ENCODE measurements at regions not wholly inside any gene's neighbourhood (a gene's known extent, or its start where the extent isn't known, plus 50 kb on each side); places are given as distances from the start of the nearest gene placed in this dataset.

DNA sequence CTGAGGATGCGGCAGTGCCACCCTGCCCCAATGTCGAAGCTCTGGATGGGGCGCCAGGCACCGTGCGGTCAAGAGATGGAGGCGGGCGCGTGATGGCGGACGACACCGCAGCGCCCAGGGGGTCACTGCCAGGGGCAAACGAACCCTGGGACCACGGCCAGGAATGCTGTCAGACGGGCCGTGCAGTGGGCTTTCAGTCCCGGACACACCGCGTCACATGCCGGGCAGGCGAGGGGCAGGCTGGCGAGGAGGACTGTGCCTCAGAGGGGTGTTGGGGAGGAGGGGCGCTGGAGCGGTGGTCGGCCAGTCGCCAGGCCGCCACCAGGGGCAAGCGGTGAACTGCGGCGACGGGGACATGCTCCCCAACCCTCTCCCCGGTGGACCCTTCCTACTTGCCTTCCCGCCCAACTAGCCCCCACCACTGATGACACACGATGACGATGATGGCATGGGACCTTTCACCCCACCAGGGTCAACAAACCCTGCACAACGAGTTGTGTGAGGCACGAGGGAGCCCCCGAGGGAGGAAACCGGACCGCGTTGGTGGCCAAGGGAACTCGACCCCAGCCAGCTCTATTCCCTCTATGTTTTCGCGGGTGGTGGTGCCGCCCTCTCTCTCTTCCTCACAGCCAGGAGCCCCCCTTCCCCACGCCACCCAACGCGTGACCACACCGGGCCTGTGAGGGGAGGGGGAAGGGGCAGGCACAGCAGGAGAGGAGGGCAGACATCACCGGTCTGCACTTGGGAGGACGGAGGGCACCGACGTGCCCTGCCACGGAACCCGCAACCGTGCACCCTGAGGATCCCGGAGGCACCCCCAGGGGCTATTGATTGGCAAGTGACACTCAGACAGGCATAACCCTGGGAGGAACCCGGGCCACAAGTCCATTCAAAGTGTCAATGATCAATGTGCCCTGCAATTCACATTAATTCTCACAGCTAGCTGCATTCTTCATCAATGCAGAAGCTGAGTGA is 1960.9 kb upstream of the DEFB115 start:
- H3K27me3 Mint-ChIP-seq, result no peaks in the 10 kb centered on the region
- no peak for DNase-seq
- no peaks in the 10 kb centered on the region for H3K4me1 Mint-ChIP-seq
- H3K27ac Mint-ChIP-seq, result no peak overlapping the region
- Histone ChIP-seq H3K27me3 (ENCODE audit: insufficient read depth, low read length) (no peaks in the 10 kb centered on the region), H3K4me3 (ENCODE audit: low read length in 2 of 2) (no peak overlapping the region), H3K9me3 (ENCODE audit: control insufficient read depth in 1 of 2, low read length in 2 of 2) (no peaks in the 10 kb centered on the region), H3K36me3 (ENCODE audit: insufficient read depth, low read length) (no peaks in the 10 kb centered on the region), H3K4me1 (ENCODE audit: insufficient read depth, low read length) (no peaks in the 10 kb centered on the region), H3K27ac (ENCODE audit: low read depth, low read length) (no peak overlapping the region)
- peaks cover 0 to 39% (median 28%) of the 10 kb centered on the region in 8 donors for H3K9me3 Mint-ChIP-seq
- ChIA-PET CTCF (ENCODE audit: partially characterized antibody) (no interaction called here), POLR2A (ENCODE audit: partially characterized antibody) (no interaction called here)
- intact Hi-C loops (cut with micrococcal nuclease), result no loop called here
- peaks cover 0 to 5% of the 10 kb centered on the region in 2 donors for H3K36me3 Mint-ChIP-seq
- H3K4me3 Mint-ChIP-seq, result no peak overlapping the region

DNA sequence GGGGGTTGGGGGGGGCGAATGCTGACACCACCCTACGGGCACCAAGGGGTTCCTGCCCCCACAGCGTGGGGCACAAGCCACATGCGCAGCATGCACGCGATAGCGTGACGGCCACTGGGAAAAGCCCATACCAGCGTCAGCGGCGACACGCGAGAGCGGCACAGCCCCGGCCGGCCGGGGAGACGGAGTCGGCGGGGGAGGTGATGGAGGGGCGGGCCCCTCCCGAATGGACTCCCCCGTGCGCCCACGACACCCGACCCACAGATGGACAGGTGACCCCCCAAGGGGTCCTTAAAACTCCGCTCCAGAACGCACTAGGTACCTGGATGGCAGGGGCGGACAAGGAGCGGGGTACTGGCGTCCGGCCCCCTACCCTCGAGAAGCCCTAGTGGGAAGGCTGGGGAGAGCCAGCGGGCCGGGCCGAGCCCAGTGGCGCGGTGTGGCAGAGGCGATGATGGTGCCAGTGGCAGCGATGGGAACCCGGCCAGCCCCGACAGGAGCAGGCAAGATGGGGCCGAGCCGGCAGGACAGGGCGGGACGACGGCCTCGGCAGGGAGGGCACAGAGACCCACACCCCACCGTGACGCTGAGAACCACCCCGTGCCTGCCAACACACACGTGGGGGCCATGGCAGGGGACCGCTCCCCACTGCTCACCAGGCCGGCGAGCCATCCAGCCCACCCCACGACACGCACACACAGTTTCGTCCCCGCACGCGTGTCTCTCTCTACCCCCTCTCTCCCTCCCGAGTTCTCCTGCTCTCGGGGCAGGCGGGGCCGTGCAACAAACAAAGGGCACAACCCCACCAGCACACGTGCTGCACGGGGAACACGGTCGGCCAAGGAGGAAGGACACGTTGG is 1959.8 kb upstream of the DEFB115 start:
- H3K9me3 ChIP-seq (ENCODE audit: control insufficient read depth in 1 of 2, low read length in 2 of 2), result no peaks in the 10 kb centered on the region
- no peak overlapping the region for H3K4me3 ChIP-seq (ENCODE audit: low read length in 2 of 2)
- Mint-ChIP-seq H3K27ac (no peak overlapping the region), H3K4me3 (no peak overlapping the region), H3K36me3 (peaks cover 0 to 5% of the 10 kb centered on the region in 2 donors), H3K4me1 (no peaks in the 10 kb centered on the region), H3K9me3 (peaks cover 0 to 44% (median 30%) of the 10 kb centered on the region in 8 donors), H3K27me3 (no peaks in the 10 kb centered on the region)
- ChIA-PET POLR2A (ENCODE audit: partially characterized antibody) (no interaction called here), CTCF (ENCODE audit: partially characterized antibody) (no interaction called here)
- DNase-seq, result no peak
- H3K4me1 ChIP-seq (ENCODE audit: insufficient read depth, low read length), result no peaks in the 10 kb centered on the region
- H3K36me3 ChIP-seq (ENCODE audit: insufficient read depth, low read length), result no peaks in the 10 kb centered on the region
- H3K27ac ChIP-seq (ENCODE audit: low read depth, low read length), result no peak overlapping the region
- intact Hi-C loops (cut with micrococcal nuclease), result no loop called here
- no peaks in the 10 kb centered on the region for H3K27me3 ChIP-seq (ENCODE audit: insufficient read depth, low read length)

DNA sequence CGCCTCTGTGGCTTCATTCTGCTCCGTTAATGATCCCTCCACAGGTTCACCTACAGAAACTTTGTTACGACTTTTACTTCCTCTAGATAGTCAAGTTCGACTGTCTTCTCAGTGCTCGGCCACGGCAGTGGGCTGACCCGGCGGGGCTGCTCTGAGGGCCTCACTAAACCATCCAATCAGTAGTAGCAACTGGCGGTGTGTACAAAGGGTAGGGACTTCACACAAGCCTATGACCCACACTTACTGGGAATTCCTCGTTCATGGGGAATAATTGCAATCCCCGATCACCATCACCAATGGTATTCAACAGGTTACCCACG is 1959.2 kb upstream of the DEFB115 start:
- H3K27ac ChIP-seq (ENCODE audit: low read depth, low read length), result no peak overlapping the region
- H3K36me3 ChIP-seq (ENCODE audit: insufficient read depth, low read length), result no peaks in the 10 kb centered on the region
- no peak overlapping the region for H3K4me3 Mint-ChIP-seq
- H3K36me3 Mint-ChIP-seq, result peaks cover 0 to 8% of the 10 kb centered on the region in 2 donors
- no peak overlapping the region for H3K4me3 ChIP-seq (ENCODE audit: low read length in 2 of 2)
- intact Hi-C loops (cut with micrococcal nuclease), result no loop called here
- H3K27me3 Mint-ChIP-seq, result no peaks in the 10 kb centered on the region
- no peaks in the 10 kb centered on the region for H3K27me3 ChIP-seq (ENCODE audit: insufficient read depth, low read length)
- no peaks in the 10 kb centered on the region for H3K9me3 ChIP-seq (ENCODE audit: control insufficient read depth in 1 of 2, low read length in 2 of 2)
- H3K9me3 Mint-ChIP-seq, result peaks cover 0 to 50% (median 34%) of the 10 kb centered on the region in 8 donors
- no peaks in the 10 kb centered on the region for H3K4me1 ChIP-seq (ENCODE audit: insufficient read depth, low read length)
- ChIA-PET POLR2A (ENCODE audit: partially characterized antibody) (no interaction called here), CTCF (ENCODE audit: partially characterized antibody) (no interaction called here)
- no peak for DNase-seq
- H3K4me1 Mint-ChIP-seq, result no peaks in the 10 kb centered on the region
- H3K27ac Mint-ChIP-seq, result no peak overlapping the region

DNA sequence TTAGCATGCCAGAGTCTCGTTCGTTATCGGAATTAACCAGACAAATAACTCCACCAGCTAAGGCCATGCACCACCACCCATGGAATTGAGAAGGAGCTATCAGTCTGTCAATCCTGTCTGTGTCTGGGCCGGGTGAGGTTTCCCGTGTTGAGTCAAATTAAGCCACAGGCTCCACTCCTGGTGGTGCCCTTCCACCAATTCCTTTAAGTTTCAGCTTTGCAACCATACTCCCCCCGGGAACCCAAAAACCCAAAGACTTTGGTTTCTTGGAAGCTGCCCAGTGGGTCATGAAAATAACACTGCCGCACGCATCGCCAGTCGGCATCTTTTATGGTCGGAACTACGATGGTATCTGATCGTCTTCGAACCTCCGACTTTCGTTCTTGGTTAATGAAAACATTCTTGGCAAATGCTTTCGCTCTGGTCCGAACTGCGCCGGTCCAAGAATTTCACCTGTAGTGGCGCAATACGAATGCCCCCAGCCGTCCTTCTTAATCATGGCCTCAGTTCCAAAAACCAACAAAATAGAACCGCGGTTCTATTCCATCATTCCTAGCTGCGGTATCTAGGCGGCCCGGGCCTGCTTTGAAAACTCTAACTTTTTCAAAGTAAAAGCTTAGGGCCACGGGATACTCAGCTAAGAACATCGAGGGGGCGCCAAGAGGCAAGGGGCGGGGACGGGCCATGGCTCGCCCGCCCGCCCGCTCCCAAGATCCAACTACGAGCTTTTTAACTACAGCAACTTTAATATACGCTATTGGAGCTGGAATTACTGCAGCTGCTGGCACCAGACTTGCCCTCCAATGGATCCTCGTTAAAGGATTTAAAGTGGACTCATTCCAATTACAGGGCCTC is 1958.5 kb upstream of the DEFB115 start:
- DNase-seq, result no peak
- Histone ChIP-seq H3K27ac (ENCODE audit: low read depth, low read length) (no peak overlapping the region), H3K36me3 (ENCODE audit: insufficient read depth, low read length) (no peaks in the 10 kb centered on the region), H3K4me1 (ENCODE audit: insufficient read depth, low read length) (no peaks in the 10 kb centered on the region), H3K9me3 (ENCODE audit: control insufficient read depth in 1 of 2, low read length in 2 of 2) (no peaks in the 10 kb centered on the region), H3K27me3 (ENCODE audit: insufficient read depth, low read length) (no peaks in the 10 kb centered on the region), H3K4me3 (ENCODE audit: low read length in 2 of 2) (no peak overlapping the region)
- ChIA-PET POLR2A (ENCODE audit: partially characterized antibody) (no interaction called here), CTCF (ENCODE audit: partially characterized antibody) (no interaction called here)
- H3K27me3 Mint-ChIP-seq, result no peaks in the 10 kb centered on the region
- no peak overlapping the region for H3K4me3 Mint-ChIP-seq
- H3K36me3 Mint-ChIP-seq, result peaks cover 0 to 9% of the 10 kb centered on the region in 2 donors
- intact Hi-C loops (cut with micrococcal nuclease), result no loop called here
- no peak overlapping the region for H3K27ac Mint-ChIP-seq
- no peaks in the 10 kb centered on the region for H3K4me1 Mint-ChIP-seq
- H3K9me3 Mint-ChIP-seq, result peaks cover 0 to 55% (median 36%) of the 10 kb centered on the region in 8 donors

DNA sequence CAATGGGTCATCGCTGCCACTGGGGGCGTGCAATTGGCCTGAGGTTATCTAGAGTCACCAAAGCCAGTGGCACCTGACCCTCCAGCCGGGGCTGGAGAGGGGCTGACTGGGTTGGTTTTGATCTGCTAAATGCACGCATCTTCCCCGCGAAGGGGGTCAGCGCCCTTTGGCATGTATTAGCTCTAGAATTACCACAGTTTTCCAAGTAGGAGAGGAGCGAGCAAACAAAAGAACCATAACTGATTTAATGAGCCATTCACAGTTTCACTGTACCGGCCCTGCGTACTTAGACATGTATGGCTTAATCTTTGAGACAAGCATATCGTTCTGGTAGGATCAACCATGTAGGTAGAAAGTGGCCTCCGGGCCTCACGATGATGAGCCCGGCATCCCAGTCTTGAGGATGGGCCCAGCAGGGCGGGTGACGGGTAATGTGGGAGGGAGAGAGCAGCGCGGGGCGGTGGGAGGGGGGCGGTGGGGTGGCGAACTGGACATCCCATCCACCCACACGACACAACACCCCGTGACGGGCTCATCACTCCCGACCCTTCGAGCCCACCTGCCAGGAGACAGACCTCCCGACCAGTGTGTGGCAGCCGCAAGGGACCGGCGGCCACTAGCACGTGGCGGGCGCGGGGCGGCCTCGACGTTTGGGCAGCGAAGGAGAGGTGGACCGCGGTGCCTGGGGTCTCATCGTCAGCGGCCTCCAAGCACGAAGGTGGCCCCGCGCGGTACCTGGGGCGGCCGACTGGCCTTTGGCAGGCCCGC is 1957.5 kb upstream of the DEFB115 start:
- no peaks in the 10 kb centered on the region for H3K27me3 Mint-ChIP-seq
- H3K27ac ChIP-seq (ENCODE audit: low read depth, low read length), result no peak overlapping the region
- no peaks in the 10 kb centered on the region for H3K9me3 ChIP-seq (ENCODE audit: control insufficient read depth in 1 of 2, low read length in 2 of 2)
- H3K27me3 ChIP-seq (ENCODE audit: insufficient read depth, low read length), result no peaks in the 10 kb centered on the region
- H3K4me1 Mint-ChIP-seq, result peaks cover 0 to 4% (median 0%) of the 10 kb centered on the region in 4 donors
- intact Hi-C loops (cut with micrococcal nuclease), result no loop called here
- H3K9me3 Mint-ChIP-seq, result peaks cover 4 to 65% (median 42%) of the 10 kb centered on the region in 8 donors
- no peak for DNase-seq
- peaks cover 3 to 9% of the 10 kb centered on the region in 2 donors for H3K36me3 Mint-ChIP-seq
- H3K27ac Mint-ChIP-seq, result no peak overlapping the region
- CTCF ChIA-PET (ENCODE audit: partially characterized antibody), result no interaction called here
- POLR2A ChIA-PET (ENCODE audit: partially characterized antibody), result no interaction called here
- H3K36me3 ChIP-seq (ENCODE audit: insufficient read depth, low read length), result no peaks in the 10 kb centered on the region
- H3K4me3 ChIP-seq (ENCODE audit: low read length in 2 of 2), result no peak overlapping the region
- H3K4me3 Mint-ChIP-seq, result no peak overlapping the region
- no peaks in the 10 kb centered on the region for H3K4me1 ChIP-seq (ENCODE audit: insufficient read depth, low read length)

DNA sequence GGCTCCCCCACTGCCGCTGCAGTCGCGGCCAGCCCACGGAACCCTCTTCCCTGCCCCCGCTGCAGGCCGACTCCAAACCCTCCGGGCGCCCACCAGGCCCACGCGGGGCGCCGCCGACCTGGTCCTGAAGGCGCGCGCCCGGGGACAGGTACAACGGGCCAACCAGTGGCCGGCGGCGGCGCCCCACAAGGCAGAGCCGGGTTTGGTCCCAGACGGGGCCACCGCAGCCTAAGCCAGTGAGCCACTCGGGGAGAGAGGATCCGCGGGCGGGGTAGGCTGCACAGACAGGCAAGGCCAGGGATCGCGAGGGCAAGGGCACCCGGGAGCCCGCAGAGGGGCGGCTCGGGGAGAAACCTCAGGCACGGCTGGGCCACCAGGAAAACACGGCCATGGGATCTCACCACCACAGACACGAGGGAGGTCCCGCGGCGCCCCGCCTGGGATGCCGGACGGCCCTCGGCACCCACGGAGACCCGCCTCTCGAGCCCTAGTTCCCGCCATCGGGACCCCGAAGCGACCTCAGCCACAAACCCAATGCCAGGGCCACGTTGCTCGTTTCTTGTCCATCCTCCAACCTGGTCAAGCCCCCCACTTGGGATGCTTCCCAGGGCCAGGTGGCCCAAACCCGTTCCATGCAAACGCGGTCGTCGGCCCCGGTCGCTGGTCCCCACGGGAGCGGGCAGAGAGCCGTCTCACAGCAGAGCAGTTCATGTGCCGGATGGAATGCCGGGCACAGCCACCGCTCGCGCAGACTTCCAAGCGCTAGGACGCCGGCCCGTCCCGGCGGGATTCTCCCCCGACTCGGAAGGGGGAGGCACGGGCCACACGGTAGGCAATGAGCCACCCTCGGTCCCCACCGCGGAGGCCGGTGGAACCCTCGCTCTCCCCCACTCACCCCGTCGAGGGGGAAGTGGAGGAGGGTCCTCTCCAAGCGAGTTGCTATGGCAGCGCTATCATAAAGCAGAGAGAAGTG is 1956.6 kb upstream of the DEFB115 start:
- Mint-ChIP-seq H3K27me3 (no peaks in the 10 kb centered on the region), H3K36me3 (peaks cover 6 to 9% of the 10 kb centered on the region in 2 donors), H3K9me3 (peaks cover 10 to 70% (median 45%) of the 10 kb centered on the region in 8 donors), H3K4me3 (no peak overlapping the region), H3K4me1 (peaks cover 0 to 13% (median 2%) of the 10 kb centered on the region in 4 donors), H3K27ac (no peak overlapping the region)
- no peak overlapping the region for H3K4me3 ChIP-seq (ENCODE audit: low read length in 2 of 2)
- no peak overlapping the region for H3K27ac ChIP-seq (ENCODE audit: low read depth, low read length)
- intact Hi-C loops (cut with micrococcal nuclease), result no loop called here
- no peaks in the 10 kb centered on the region for H3K9me3 ChIP-seq (ENCODE audit: control insufficient read depth in 1 of 2, low read length in 2 of 2)
- CTCF ChIA-PET (ENCODE audit: partially characterized antibody), result no interaction called here
- no peak for DNase-seq
- no peaks in the 10 kb centered on the region for H3K36me3 ChIP-seq (ENCODE audit: insufficient read depth, low read length)
- POLR2A ChIA-PET (ENCODE audit: partially characterized antibody), result no interaction called here
- no peaks in the 10 kb centered on the region for H3K4me1 ChIP-seq (ENCODE audit: insufficient read depth, low read length)
- H3K27me3 ChIP-seq (ENCODE audit: insufficient read depth, low read length), result no peaks in the 10 kb centered on the region
